ENCODE measurements at regions not wholly inside any gene's neighbourhood (a gene's known extent, or its start where the extent isn't known, plus 50 kb on each side); places are given as distances from the start of the nearest gene placed in this dataset.

DNA sequence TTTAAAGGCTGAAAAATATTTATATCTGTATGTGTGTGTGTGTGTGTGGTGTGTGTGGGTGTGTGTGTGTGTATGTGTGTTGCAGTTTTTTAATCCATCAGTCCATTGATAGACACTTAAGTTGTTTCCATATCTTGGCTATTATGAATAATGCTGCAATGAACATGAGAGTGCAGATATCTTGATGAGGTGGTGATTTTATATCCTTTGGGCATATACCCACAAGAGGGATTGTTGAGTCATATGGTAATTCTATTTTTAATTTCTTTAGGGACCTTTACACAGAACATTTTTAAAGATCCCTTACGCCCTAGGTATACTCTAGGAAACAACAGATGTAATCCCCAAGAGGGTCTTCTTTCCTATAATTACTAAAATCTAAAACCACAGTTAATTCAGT is 154.5 kb upstream of the CLEC14A start:
- Histone ChIP-seq H3K4me3 (ENCODE audit: low read depth, low read length) (no peak overlapping the region), H3K9ac (ENCODE audit: low read length) (no peak overlapping the region), H3K4me1 (ENCODE audit: control insufficient read depth, insufficient read depth, low read length) (no peaks in the 10 kb centered on the region), H3K27me3 (ENCODE audit: control insufficient read depth, insufficient read depth, low read length) (no peaks in the 10 kb centered on the region), H3K9me3 (ENCODE audit: control insufficient read depth, insufficient read depth, low read depth, low read length) (no peaks in the 10 kb centered on the region), H3K27ac (ENCODE audit: low read depth, low read length) (no peak overlapping the region), H3K36me3 (ENCODE audit: control insufficient read depth, insufficient read depth, low read length) (no peaks in the 10 kb centered on the region)

DNA sequence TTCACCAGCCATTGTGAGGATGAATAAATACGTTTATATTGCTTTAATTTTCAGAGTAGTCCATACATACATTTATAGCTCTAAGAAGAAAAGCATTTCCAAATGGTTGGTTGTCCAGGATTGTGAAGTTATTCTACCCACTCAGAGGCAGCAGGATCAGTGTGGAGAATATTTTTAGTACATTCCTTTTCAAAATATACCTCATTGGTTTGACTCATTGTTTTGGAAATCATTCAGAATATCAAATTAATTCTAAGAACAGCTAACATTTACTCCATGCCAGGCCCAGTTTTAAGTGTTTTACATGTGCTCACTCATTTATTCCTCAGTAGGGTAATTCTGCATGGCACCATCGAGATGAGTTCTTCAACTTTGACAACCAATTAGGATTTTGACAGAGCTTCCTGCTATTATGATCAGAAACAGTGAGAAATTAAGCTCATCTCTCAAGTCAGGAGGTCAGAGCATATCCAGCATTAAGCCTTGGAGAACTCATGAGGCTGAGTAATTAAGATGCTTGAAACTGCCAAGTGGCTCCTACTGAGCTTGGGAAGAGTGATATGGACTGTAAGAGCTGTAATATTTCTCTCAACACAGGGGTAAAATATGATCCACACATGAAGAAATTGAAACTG is 153.3 kb upstream of the CLEC14A start:
- Histone ChIP-seq H3K27ac (ENCODE audit: low read depth, low read length) (no peak overlapping the region), H3K9me3 (ENCODE audit: control insufficient read depth, insufficient read depth, low read depth, low read length) (no peaks in the 10 kb centered on the region), H3K9ac (ENCODE audit: low read length) (no peak overlapping the region), H3K36me3 (ENCODE audit: control insufficient read depth, insufficient read depth, low read length) (no peaks in the 10 kb centered on the region), H3K4me3 (ENCODE audit: low read depth, low read length) (no peak overlapping the region), H3K4me1 (ENCODE audit: control insufficient read depth, insufficient read depth, low read length) (no peaks in the 10 kb centered on the region), H3K27me3 (ENCODE audit: control insufficient read depth, insufficient read depth, low read length) (no peaks in the 10 kb centered on the region)

DNA sequence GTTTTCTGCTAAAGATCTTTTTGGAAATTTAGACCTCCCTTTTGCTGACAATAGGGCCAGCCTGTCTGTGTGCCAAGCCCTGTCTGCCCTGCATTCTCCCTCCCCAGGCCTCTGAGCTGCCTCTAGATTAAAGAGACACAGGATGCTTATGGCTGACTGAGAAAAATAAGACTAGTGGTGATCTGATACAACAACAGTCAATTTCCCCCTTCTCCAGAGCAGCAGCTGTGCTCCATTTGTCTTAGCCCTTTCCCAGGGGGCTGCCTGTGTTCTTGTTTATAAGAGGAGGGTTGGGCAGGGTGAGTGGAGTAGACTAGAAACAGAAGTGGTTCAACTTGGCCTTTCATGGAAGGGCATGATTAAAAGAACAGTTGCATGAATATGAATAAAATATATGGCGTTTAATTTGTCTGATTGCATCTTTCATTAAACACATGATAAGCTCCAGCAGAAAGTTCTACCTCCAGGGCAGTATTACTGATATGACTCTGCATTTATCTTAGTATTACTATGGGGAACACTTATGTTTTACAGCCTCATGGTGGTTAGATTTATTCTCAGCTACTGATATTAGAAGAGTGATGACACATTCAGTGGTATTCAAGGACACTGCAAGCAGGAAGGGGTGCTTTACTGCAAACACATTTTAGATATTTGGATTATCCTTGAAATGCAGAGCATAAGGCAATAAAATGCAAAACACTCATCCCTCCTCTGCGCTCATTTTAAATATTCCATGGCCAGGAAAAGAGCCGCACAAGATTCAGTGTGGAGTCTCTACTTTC is 150.2 kb upstream of the CLEC14A start:
- no peaks in the 10 kb centered on the region for H3K27me3 ChIP-seq (ENCODE audit: control insufficient read depth, insufficient read depth, low read length)
- H3K27ac ChIP-seq (ENCODE audit: low read depth, low read length): no peak overlapping the region

DNA sequence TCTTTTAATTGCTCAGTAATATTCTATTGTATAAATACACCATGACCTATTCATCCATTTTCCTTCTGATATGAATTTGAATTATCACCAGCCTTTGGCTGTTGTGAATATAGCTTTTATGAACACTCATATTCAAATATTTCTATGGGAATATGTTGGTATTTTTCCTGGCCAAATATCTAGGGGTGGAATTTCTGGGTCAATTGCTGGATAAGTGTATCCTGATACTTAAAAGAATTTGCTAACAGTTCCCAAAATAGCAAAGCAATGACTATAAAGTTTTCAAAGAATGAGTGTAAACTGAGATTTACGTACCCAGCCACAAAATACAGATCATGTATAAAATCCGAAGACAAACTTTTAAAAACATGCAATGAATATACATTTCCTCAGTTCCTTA is 148.7 kb upstream of the CLEC14A start:
- Histone ChIP-seq H3K9me3 (ENCODE audit: control insufficient read depth, insufficient read depth, low read depth, low read length) (no peaks in the 10 kb centered on the region), H3K27me3 (ENCODE audit: control insufficient read depth, insufficient read depth, low read length) (no peaks in the 10 kb centered on the region), H3K27ac (ENCODE audit: low read depth, low read length) (no peak overlapping the region), H3K9ac (ENCODE audit: low read length) (no peak overlapping the region), H3K4me3 (ENCODE audit: low read depth, low read length) (no peak overlapping the region), H3K4me1 (ENCODE audit: control insufficient read depth, insufficient read depth, low read length) (no peaks in the 10 kb centered on the region), H3K36me3 (ENCODE audit: control insufficient read depth, insufficient read depth, low read length) (no peaks in the 10 kb centered on the region)

More for the DNA sequence above, 150.2 kb upstream of the CLEC14A start:
- Histone ChIP-seq H3K9me3 (ENCODE audit: control insufficient read depth, insufficient read depth, low read depth, low read length) (no peaks in the 10 kb centered on the region), H3K4me1 (ENCODE audit: control insufficient read depth, insufficient read depth, low read length) (no peaks in the 10 kb centered on the region), H3K36me3 (ENCODE audit: control insufficient read depth, insufficient read depth, low read length) (no peaks in the 10 kb centered on the region), H3K9ac (ENCODE audit: low read length) (no peak overlapping the region), H3K4me3 (ENCODE audit: low read depth, low read length) (no peak overlapping the region)

DNA sequence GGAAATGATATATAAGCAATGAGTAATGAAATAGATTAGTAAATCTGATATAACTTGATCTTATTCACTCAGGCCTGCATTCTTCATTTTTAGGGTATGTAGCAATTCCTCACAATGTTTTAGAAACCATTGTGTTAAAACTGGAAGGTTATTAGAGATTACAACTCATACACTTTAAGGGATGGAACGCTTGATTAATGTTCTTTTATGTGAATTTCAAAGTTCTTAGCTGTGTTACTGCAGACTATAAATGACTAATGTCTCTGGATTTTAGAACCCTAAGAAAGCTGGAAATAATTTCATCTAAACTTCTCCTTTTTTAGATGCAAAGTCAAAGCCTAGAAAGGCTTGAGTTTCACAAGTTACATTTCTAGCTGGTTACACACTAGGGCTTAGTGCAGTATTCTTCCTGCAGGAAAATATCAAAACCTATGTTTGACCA is 148.2 kb upstream of the CLEC14A start:
- Histone ChIP-seq H3K27me3 (ENCODE audit: control insufficient read depth, insufficient read depth, low read length) (no peaks in the 10 kb centered on the region), H3K4me1 (ENCODE audit: control insufficient read depth, insufficient read depth, low read length) (no peaks in the 10 kb centered on the region), H3K9me3 (ENCODE audit: control insufficient read depth, insufficient read depth, low read depth, low read length) (no peaks in the 10 kb centered on the region), H3K27ac (ENCODE audit: low read depth, low read length) (no peak overlapping the region), H3K36me3 (ENCODE audit: control insufficient read depth, insufficient read depth, low read length) (no peaks in the 10 kb centered on the region), H3K9ac (ENCODE audit: low read length) (no peak overlapping the region), H3K4me3 (ENCODE audit: low read depth, low read length) (no peak overlapping the region)

DNA sequence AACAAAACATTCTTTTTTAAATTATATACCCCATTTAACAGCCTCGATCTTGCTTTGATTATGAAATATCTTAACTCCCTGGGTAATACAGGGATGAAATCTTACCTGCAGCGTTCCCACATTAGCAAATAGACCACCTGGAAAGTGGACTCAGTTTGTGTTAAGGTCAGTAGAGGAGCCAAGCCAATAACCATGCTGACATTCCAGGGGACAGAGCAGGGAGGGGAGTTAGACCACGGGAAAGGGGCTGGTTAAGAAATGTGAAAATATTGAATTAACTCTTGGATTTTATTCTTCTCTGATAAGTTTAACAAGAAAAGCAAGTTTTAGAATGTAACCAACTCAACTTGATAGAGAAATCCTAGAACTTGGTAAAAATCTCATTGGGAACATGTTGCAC is 144.9 kb upstream of the CLEC14A start:
- H3K36me3 ChIP-seq (ENCODE audit: control insufficient read depth, insufficient read depth, low read length): no peaks in the 10 kb centered on the region
- no peak overlapping the region for H3K9ac ChIP-seq (ENCODE audit: low read length)
- no peak overlapping the region for H3K27ac ChIP-seq (ENCODE audit: low read depth, low read length)
- no peaks in the 10 kb centered on the region for H3K4me1 ChIP-seq (ENCODE audit: control insufficient read depth, insufficient read depth, low read length)
- no peaks in the 10 kb centered on the region for H3K9me3 ChIP-seq (ENCODE audit: control insufficient read depth, insufficient read depth, low read depth, low read length)
- H3K27me3 ChIP-seq (ENCODE audit: control insufficient read depth, insufficient read depth, low read length): peaks cover 2% of the 10 kb centered on the region; the same call in 1 of the 2 replicates
- no peak overlapping the region for H3K4me3 ChIP-seq (ENCODE audit: low read depth, low read length)

DNA sequence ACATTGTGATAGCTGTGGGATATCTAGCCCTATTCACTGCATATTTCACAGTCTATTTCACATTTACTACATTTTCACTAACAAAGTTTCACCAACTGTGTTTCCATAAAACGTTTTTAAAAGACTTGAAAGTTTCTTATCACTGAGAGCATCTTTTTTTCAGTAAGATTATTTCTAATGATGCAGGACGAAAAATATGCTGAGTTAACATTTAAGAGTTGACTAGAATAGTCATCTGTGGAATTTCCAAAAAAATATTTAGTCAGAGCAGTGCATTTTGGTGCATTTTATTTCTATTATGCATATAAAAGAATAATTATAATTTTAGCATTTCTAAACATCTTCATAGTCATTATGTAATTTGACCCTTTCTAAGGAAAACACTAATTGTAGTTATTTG is 143.8 kb upstream of the CLEC14A start:
- Histone ChIP-seq H3K4me1 (ENCODE audit: control insufficient read depth, insufficient read depth, low read length) (no peaks in the 10 kb centered on the region), H3K27ac (ENCODE audit: low read depth, low read length) (no peak overlapping the region), H3K9me3 (ENCODE audit: control insufficient read depth, insufficient read depth, low read depth, low read length) (no peaks in the 10 kb centered on the region), H3K27me3 (ENCODE audit: control insufficient read depth, insufficient read depth, low read length) (peaks cover 4% of the 10 kb centered on the region; the same call in 1 of the 2 replicates), H3K9ac (ENCODE audit: low read length) (no peak overlapping the region), H3K4me3 (ENCODE audit: low read depth, low read length) (no peak overlapping the region), H3K36me3 (ENCODE audit: control insufficient read depth, insufficient read depth, low read length) (no peaks in the 10 kb centered on the region)

DNA sequence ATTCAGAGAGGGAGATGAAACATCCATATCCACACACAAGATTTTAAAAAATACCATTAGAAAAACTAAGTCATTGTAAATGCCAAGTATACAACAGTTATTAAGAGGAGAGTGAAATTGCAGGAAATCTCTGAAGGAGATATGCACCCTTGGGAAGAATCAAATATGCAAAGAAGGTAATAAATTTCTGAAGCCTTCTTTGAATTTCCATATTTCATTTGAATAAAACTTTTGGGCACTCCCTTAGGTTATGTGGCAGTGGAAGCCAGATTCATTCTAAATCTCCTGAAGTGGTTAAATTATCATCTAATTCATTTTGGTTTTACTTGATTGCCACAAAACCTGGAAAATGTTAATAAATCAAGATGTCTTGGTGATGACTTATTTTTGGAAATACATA is 138.9 kb upstream of the CLEC14A start:
- H3K27ac ChIP-seq (ENCODE audit: low read depth, low read length): no peak overlapping the region
- H3K4me1 ChIP-seq (ENCODE audit: control insufficient read depth, insufficient read depth, low read length): no peaks in the 10 kb centered on the region
- peaks cover 4% of the 10 kb centered on the region; the same call in 1 of the 2 replicates for H3K27me3 ChIP-seq (ENCODE audit: control insufficient read depth, insufficient read depth, low read length)
- H3K9me3 ChIP-seq (ENCODE audit: control insufficient read depth, insufficient read depth, low read depth, low read length): no peaks in the 10 kb centered on the region
- no peak overlapping the region for H3K9ac ChIP-seq (ENCODE audit: low read length)
- H3K36me3 ChIP-seq (ENCODE audit: control insufficient read depth, insufficient read depth, low read length): no peaks in the 10 kb centered on the region
- H3K4me3 ChIP-seq (ENCODE audit: low read depth, low read length): no peak overlapping the region

DNA sequence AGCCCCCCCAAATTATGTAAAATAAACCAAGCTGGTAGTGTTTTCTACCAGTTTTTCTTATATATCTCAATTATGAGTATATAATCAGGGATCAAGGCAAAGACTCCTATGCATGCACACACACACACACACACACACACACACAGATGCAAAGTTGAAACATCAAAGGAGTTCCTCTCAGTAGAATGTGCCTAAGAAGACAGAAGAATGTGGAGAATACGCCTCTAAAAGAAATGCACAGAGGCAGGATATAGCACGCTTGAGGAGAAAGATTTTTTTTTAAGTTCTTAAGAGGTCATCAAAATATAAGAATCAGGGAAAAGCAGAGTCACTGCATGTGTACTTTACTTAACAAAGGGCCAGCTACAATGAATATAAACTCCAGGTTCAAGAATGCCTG is 138.2 kb upstream of the CLEC14A start:
- H3K4me3 ChIP-seq (ENCODE audit: low read depth, low read length): no peak overlapping the region
- no peaks in the 10 kb centered on the region for H3K4me1 ChIP-seq (ENCODE audit: control insufficient read depth, insufficient read depth, low read length)
- no peaks in the 10 kb centered on the region for H3K9me3 ChIP-seq (ENCODE audit: control insufficient read depth, insufficient read depth, low read depth, low read length)
- H3K27ac ChIP-seq (ENCODE audit: low read depth, low read length): no peak overlapping the region
- peaks cover 4% of the 10 kb centered on the region; the same call in 1 of the 2 replicates for H3K27me3 ChIP-seq (ENCODE audit: control insufficient read depth, insufficient read depth, low read length)
- no peaks in the 10 kb centered on the region for H3K36me3 ChIP-seq (ENCODE audit: control insufficient read depth, insufficient read depth, low read length)
- H3K9ac ChIP-seq (ENCODE audit: low read length): no peak overlapping the region

DNA sequence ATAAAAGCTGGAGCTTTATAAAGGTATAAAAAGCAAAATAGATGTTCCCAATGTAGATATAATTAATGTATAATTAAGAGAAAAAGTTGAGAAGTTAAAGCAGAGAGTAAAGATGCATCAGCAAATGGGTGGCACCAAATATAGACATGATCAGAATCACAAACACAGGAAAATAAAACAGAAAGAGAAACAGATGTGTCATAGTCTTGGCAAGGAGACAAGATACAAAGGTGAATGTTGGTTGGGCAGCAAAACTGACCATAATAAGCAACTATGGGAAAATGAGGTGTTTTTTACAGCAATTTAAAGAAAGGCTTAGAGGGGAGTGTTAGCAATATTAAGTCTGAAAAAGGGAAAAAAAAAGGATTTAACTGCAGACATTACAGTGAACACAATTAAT is 135.4 kb upstream of the CLEC14A start:
- Histone ChIP-seq H3K4me3 (ENCODE audit: low read depth, low read length) (no peak overlapping the region), H3K27ac (ENCODE audit: low read depth, low read length) (no peak overlapping the region)

DNA sequence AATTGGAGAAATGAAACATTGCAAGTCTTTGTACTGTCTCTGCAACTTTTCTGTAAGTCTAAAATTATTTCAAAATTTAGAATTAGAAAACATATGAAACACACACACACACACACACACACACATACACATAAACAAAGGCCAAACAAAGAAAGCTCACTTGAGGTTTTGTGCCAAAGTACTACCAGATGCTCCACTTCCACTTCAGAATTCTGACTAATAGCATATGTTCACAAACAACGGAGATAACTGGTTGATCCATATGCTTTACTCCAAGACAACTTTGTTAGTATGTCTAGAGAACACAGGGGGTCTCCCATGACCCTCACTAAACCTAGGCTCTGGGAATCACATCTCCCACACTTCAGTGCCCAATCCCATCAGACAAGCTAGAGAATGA is 133.8 kb upstream of the CLEC14A start:
- no peaks in the 10 kb centered on the region for H3K36me3 ChIP-seq (ENCODE audit: control insufficient read depth, insufficient read depth, low read length)
- no peak overlapping the region for H3K9ac ChIP-seq (ENCODE audit: low read length)
- H3K9me3 ChIP-seq (ENCODE audit: control insufficient read depth, insufficient read depth, low read depth, low read length): no peaks in the 10 kb centered on the region
- H3K27ac ChIP-seq (ENCODE audit: low read depth, low read length): no peak overlapping the region
- no peaks in the 10 kb centered on the region for H3K27me3 ChIP-seq (ENCODE audit: control insufficient read depth, insufficient read depth, low read length)
- H3K4me1 ChIP-seq (ENCODE audit: control insufficient read depth, insufficient read depth, low read length): no peaks in the 10 kb centered on the region
- no peak overlapping the region for H3K4me3 ChIP-seq (ENCODE audit: low read depth, low read length)

More for the DNA sequence above, 135.4 kb upstream of the CLEC14A start:
- Histone ChIP-seq H3K9ac (ENCODE audit: low read length) (no peak overlapping the region), H3K4me1 (ENCODE audit: control insufficient read depth, insufficient read depth, low read length) (no peaks in the 10 kb centered on the region), H3K27me3 (ENCODE audit: control insufficient read depth, insufficient read depth, low read length) (peaks cover 4% of the 10 kb centered on the region; the same call in 1 of the 2 replicates), H3K9me3 (ENCODE audit: control insufficient read depth, insufficient read depth, low read depth, low read length) (no peaks in the 10 kb centered on the region), H3K36me3 (ENCODE audit: control insufficient read depth, insufficient read depth, low read length) (no peaks in the 10 kb centered on the region)

All from HUES6 (cell line).